B cell (primary cell): ENCODE measurements at regions not wholly inside any gene's neighbourhood (a gene's known extent, or its start where the extent isn't known, plus 50 kb on each side); places are given as distances from the start of the nearest gene placed in this dataset.

Experiments
- EZH2 ChIP-seq: IDR thresholded peaks from 2 replicates; pipeline ENCODE4 v1.6.1; 2012; ENCODE audit warnings: borderline replicate concordance, low read depth, mild to moderate bottlenecking, moderate library complexity, low read length; ENCODE audit not compliant: insufficient read depth, poor library complexity, severe bottlenecking
- TF ChIP-seq, protein P1 (sequence below): fragments of 200-600 bp; IDR thresholded peaks from one replicate; pipeline ENCODE4 v1.8.0; 2022; ENCODE audit warnings: antibody characterized with exemption, mild to moderate bottlenecking

DNA sequence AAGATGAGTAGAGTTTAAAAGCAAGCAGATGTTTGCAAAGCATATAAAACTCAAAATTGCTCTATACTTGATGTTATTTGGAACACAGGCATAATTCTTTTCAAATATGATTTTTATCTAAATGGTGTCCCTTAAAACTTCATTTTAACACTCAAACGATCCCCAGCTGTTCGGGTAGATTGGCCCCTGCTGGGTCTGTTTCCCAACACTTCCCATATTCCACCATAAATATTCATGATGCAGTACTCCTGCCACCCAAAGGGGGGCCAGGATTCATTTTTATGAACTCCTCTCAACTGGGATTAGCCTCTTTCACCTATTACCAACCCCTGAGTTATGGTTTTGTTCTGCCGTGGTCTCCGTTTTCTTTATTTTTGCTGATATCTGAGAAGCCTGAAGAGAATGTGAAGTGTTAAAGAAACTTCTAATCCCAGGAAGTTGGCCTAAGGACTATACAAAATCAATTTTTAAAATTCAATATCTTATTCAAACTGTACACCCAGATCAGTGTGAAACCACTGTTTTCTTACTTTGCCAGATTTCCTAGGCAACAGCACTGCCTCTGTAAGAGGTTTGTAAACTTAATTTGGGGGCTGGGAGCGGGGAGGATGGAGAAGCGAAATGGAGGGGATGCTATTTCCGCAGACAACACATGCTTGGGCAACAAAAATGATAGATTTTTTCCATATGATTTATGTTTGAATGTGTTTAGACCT, 384.1 kb downstream of the DMRT2 start:
- TF ChIP-seq EZH2: no peak
- TF ChIP-seq, protein P1, sequence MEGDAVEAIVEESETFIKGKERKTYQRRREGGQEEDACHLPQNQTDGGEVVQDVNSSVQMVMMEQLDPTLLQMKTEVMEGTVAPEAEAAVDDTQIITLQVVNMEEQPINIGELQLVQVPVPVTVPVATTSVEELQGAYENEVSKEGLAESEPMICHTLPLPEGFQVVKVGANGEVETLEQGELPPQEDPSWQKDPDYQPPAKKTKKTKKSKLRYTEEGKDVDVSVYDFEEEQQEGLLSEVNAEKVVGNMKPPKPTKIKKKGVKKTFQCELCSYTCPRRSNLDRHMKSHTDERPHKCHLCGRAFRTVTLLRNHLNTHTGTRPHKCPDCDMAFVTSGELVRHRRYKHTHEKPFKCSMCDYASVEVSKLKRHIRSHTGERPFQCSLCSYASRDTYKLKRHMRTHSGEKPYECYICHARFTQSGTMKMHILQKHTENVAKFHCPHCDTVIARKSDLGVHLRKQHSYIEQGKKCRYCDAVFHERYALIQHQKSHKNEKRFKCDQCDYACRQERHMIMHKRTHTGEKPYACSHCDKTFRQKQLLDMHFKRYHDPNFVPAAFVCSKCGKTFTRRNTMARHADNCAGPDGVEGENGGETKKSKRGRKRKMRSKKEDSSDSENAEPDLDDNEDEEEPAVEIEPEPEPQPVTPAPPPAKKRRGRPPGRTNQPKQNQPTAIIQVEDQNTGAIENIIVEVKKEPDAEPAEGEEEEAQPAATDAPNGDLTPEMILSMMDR: no peak
